Keratinocyte (primary cell): ENCODE measurements at regions not wholly inside any gene's neighbourhood (a gene's known extent, or its start where the extent isn't known, plus 50 kb on each side); places are given as distances from the start of the nearest gene placed in this dataset.
"Not testable (repeated sequence)": the region's sequence is repeated elsewhere in the genome, so short reads cannot be mapped to it uniquely, and the experiment has no call there.

ENCODE experiments used
- DNase-seq: peaks from one replicate; pipeline ENCODE4 v3.0.0-alpha.2; 2011; ENCODE audit warnings: low read depth, missing footprints, low spot score
- FAIRE-seq: peaks from 2 replicates; lab custom pipeline; 2011; peaks lifted over from hg19 to GRCh38; lab: Jason Lieb, UNC
- H2AFZ ChIP-seq: 2 replicates; pipeline ENCODE4 v1.6.0; 2012; ENCODE audit warnings: low read length, control low read depth, inconsistent platforms; ENCODE audit not compliant: control insufficient read depth
- H3K27ac ChIP-seq: 2 replicates; pipeline ENCODE4 v1.5.1; 2011; ENCODE audit warnings: low read length; ENCODE audit not compliant: control insufficient read depth, insufficient read depth
- H3K27me3 ChIP-seq: 3 replicates; pipeline ENCODE4 v1.6.0; 2011; ENCODE audit warnings: low read length; ENCODE audit not compliant: control insufficient read depth, insufficient read depth; ENCODE audit errors: extremely low read depth
- H3K36me3 ChIP-seq, 2 experiments: 2 replicates in 1 of 2; 3 replicates in 1 of 2; pipeline ENCODE4 v1.5.1; 2011; ENCODE audit warnings: low read length in 2 of 2, mild to moderate bottlenecking in 1 of 2; ENCODE audit not compliant: control insufficient read depth in 2 of 2, insufficient read depth in 2 of 2; ENCODE audit errors: extremely low read depth in 1 of 2
- H3K4me1 ChIP-seq: 3 replicates; pipeline ENCODE4 v1.5.1; 2011; ENCODE audit warnings: low read length; ENCODE audit not compliant: control insufficient read depth, insufficient read depth; ENCODE audit errors: extremely low read depth
- H3K4me2 ChIP-seq: 3 replicates; pipeline ENCODE4 v1.6.0; 2011; ENCODE audit warnings: low read depth, low read length; ENCODE audit not compliant: control insufficient read depth, insufficient read depth; ENCODE audit errors: extremely low read depth
- H3K4me3 ChIP-seq, 3 experiments: fragments of 200-600 bp in 1 of 3; sonication (generic) in 1 of 3; 2 replicates in 2 of 3; 3 replicates in 1 of 3; pipeline ENCODE4 v1.5.1; 2011 to 2016; ENCODE audit warnings: low read length in 3 of 3, mild to moderate bottlenecking in 3 of 3, control low read depth in 2 of 3, inconsistent platforms in 1 of 3, low read depth in 1 of 3, mixed read lengths in 1 of 3, mixed run types in 1 of 3, moderate library complexity in 1 of 3; ENCODE audit not compliant: control insufficient read depth in 2 of 3, insufficient read depth in 2 of 3; ENCODE audit errors: extremely low read depth in 1 of 3
- H3K79me2 ChIP-seq: 2 replicates; pipeline ENCODE4 v1.6.0; 2012; ENCODE audit warnings: low read length; ENCODE audit not compliant: control insufficient read depth, insufficient read depth
- H3K9ac ChIP-seq: 3 replicates; pipeline ENCODE4 v1.6.0; 2011; ENCODE audit warnings: low read length; ENCODE audit not compliant: control insufficient read depth, insufficient read depth; ENCODE audit errors: extremely low read depth
- H3K9me1 ChIP-seq: 3 replicates; pipeline ENCODE4 v1.6.0; 2011; ENCODE audit warnings: low read length; ENCODE audit not compliant: control insufficient read depth, insufficient read depth; ENCODE audit errors: extremely low read depth
- H3K9me3 ChIP-seq: 2 replicates; pipeline ENCODE4 v1.5.1; 2012; ENCODE audit warnings: low read depth, low read length; ENCODE audit not compliant: control insufficient read depth
- H4K20me1 ChIP-seq: 3 replicates; pipeline ENCODE4 v1.6.0; 2011; ENCODE audit warnings: low read length; ENCODE audit not compliant: control insufficient read depth, insufficient read depth; ENCODE audit errors: extremely low read depth
- EZH2 ChIP-seq: IDR thresholded peaks from one replicate; pipeline ENCODE4 v1.6.1; 2012; ENCODE audit warnings: inconsistent platforms, mild to moderate bottlenecking, low read length, moderate library complexity
- dilution Hi-C: fragments of 300-500 bp; cut with MboI; formaldehyde crosslinking; loops from one replicate; pipeline ENCODE4 v1.7.0; 2020; ENCODE audit warnings: low sequenced_read_pairs; ENCODE audit not compliant: extremely low pct_ligation_motif_present
- TF ChIP-seq, protein P1 (sequence below), 3 experiments: IDR thresholded peaks in 1 of 3; conservative IDR thresholded peaks in 1 of 3; optimal IDR thresholded peaks in 1 of 3; 2 replicates in 2 of 3; 3 replicates in 1 of 3; pipeline versions ENCODE3 to v1.5.1; 2011; ENCODE audit warnings: low read length in 3 of 3, mild to moderate bottlenecking in 3 of 3, moderate library complexity in 2 of 3, control low read depth in 1 of 3, inconsistent platforms in 1 of 3; ENCODE audit not compliant: insufficient read depth in 2 of 3; ENCODE audit errors: extremely low read depth in 1 of 3

DNA sequence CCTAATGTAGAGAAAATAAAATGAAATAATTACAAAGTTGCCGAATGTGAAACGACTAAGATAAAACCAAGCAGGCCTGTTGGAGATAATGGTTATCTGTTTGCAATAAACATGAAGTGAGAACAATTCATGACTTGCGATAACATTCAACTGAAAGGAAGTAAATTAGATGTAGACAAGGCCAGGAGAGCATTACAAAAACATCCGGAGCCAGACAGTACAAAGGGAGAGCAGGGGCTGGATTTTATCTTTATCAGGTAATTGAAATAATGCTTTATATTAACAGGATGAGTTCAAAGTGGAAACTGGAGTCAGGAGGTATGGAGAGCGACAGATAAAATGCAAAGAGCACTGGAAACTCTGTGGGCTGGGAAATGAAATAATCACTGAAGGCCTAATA is 265.6 kb upstream of the GOT2 start:
- TF ChIP-seq EZH2: no peak
- TF ChIP-seq, protein P1, sequence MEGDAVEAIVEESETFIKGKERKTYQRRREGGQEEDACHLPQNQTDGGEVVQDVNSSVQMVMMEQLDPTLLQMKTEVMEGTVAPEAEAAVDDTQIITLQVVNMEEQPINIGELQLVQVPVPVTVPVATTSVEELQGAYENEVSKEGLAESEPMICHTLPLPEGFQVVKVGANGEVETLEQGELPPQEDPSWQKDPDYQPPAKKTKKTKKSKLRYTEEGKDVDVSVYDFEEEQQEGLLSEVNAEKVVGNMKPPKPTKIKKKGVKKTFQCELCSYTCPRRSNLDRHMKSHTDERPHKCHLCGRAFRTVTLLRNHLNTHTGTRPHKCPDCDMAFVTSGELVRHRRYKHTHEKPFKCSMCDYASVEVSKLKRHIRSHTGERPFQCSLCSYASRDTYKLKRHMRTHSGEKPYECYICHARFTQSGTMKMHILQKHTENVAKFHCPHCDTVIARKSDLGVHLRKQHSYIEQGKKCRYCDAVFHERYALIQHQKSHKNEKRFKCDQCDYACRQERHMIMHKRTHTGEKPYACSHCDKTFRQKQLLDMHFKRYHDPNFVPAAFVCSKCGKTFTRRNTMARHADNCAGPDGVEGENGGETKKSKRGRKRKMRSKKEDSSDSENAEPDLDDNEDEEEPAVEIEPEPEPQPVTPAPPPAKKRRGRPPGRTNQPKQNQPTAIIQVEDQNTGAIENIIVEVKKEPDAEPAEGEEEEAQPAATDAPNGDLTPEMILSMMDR (optimal IDR thresholded peaks at IDR 0.05 in 1 of 3, IDR thresholded peaks at IDR 0.05 in 1 of 3, conservative IDR thresholded peaks at IDR 0.05 in 1 of 3; ENCODE audit: extremely low read depth in 1 of 3, insufficient read depth in 2 of 3, low read length in 3 of 3): no peak
- Histone ChIP-seq H4K20me1 (no peaks in the 10 kb centered on the region), H3K9me1 (no peaks in the 10 kb centered on the region), H3K36me3 (no peaks in the 10 kb centered on the region), H3K79me2 (no peaks in the 10 kb centered on the region), H3K4me2 (no peak overlapping the region), H3K9ac (no peak overlapping the region), H3K27me3 (no peaks in the 10 kb centered on the region), H3K9me3 (no peaks in the 10 kb centered on the region), H3K27ac (no peak overlapping the region), H2AFZ (no peak overlapping the region), H3K4me3 (no peak overlapping the region), H3K4me1 (no peaks in the 10 kb centered on the region)
- DNase-seq (no peak), FAIRE-seq (no peak)
- dilution Hi-C loops: no loop called here

DNA sequence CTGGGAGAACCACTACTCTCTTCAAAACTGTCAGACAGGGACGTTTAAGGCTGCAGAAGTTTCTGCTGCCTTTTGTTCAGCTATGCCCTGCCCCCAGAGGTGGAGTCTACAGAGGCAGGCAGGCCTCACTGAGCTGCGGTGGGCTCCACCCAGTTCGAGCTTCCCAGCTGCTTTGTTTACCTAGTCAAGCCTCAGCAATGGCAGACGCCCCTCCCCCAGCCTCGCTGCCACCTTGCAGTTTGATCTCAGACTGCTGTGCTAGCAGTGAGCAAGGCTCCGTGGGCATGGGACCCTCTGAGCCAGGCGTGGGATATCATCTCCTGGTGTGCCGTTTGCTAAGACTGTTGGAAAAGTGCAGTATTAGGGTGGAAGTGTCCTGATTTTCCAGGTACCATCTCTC is 258.6 kb upstream of the GOT2 start:
- H2AFZ ChIP-seq, FAIRE-seq, H4K20me1 ChIP-seq, H3K9me3 ChIP-seq, H3K9me1 ChIP-seq, H3K36me3 ChIP-seq, H3K4me2 ChIP-seq, dilution Hi-C loops, H3K27ac ChIP-seq, H3K9ac ChIP-seq, H3K4me3 ChIP-seq, H3K4me1 ChIP-seq, H3K79me2 ChIP-seq, DNase-seq, H3K27me3 ChIP-seq: not testable (repeated sequence)

DNA sequence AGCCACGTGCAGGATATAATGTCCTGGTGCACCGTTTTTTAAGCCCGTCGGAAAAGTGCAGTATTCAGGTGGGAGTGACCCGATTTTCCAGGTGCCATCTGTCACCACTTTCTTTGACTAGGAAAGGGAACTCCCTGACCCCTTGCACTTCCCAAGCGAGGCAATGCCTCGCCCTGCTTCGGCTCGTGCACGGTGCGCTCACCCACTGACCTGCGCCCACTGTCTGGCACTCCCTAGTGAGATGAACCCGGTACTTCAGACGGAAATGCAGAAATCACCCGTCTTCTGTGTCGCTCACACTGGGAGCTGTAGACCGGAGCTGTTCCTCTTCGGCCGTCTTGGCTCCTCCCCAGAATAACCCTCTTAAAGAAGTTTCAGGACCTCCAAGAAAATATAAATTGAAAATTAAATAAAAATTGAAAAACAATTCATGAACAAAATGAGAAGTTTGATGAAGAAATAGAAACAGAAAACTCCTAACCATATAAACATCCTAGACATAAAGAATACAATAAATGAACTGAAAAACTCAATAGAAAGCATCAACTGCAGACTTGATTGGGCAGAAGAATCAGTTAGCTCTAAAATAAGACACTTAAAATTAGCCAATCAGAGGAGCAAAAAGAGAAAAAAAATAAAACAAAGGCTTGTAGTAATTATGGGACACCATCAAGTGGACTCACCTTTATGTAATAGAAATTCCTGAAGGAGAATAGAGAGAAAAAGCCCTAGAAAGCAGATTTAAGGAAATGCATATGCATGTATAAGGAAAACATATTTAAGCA is 249.3 kb upstream of the GOT2 start:
- DNase-seq, H2AFZ ChIP-seq, H3K9ac ChIP-seq, H3K4me2 ChIP-seq, dilution Hi-C loops, H3K79me2 ChIP-seq, H3K27ac ChIP-seq, H3K9me1 ChIP-seq, H3K27me3 ChIP-seq, H3K9me3 ChIP-seq, H3K4me3 ChIP-seq, FAIRE-seq, H3K36me3 ChIP-seq, H4K20me1 ChIP-seq, H3K4me1 ChIP-seq: not testable (repeated sequence)
